Non-pigmented ciliary epithelial cell (primary cell): ENCODE measurements at regions not wholly inside any gene's neighbourhood (a gene's known extent, or its start where the extent isn't known, plus 50 kb on each side); places are given as distances from the start of the nearest gene placed in this dataset.

Experiments used
- DNase-seq: peaks from one replicate; pipeline ENCODE4 v3.0.0-alpha.2; 2010; ENCODE audit warnings: low read depth

DNA sequence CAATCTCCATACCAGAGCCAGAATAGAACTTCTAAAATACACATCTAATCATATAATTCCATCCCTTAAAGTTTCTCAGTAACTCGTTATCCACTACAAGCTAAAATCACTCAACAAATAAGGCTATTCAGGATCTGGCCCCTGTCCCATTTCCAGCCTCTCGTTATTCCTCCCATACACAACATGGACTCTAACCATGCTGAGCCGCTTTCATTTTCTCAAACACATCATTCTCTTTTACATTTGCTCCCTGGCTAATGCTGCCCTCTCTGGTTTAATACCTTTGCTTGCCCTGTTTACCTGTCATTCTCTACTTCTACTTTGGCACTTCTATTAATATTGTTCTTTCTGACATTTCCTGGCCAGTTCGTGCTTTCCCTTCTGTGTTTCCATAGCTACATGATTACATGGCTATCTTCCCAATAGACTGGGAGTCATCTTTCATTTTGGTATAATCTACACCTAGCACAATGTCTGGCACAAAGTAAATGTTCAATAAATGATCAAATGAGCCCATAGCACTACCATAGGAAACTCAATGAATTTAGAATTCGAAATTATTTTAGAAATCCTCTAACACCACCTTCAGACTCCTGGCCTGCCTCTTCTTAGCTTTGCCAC is 163.6 kb upstream of the VRK2 start:
- no peak for DNase-seq

DNA sequence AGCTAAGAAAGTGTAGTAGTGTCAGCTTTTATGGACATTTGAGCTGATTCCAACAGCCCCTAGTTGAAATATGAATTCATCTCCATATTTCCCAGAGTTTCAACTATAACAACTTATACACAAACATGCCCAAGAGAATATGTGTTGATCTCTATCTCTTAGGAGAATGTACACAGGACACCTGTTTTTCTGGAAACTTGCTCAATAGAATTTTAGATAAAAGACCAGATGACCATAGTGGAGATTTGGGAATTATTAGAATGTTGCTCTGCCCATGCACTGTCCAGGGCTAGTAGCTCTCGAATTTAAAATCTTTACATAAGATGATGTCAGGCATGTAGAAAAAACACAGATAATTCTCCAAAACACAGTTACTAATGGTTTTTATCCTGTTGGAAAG is 162.3 kb upstream of the VRK2 start:
- DNase-seq = no peak

DNA sequence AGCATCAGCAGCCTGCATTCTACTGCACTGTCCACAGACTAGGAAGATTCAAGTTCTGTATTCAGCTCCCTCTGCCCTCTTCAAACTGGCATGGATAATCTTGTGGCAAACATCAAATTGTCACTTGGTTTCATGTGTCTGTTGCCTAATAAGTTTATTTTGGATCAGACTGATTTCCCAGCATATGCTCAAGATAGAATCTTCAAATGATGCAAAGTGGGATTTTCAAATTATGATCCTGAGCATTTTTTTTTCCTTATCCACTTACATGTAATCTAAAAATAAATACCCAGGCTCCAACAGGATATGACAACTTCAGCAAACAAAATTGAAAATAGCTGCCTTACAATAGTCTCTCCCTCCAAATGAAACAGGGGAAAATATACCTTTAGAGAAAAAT is 160.9 kb upstream of the VRK2 start:
- DNase-seq = no peak

DNA sequence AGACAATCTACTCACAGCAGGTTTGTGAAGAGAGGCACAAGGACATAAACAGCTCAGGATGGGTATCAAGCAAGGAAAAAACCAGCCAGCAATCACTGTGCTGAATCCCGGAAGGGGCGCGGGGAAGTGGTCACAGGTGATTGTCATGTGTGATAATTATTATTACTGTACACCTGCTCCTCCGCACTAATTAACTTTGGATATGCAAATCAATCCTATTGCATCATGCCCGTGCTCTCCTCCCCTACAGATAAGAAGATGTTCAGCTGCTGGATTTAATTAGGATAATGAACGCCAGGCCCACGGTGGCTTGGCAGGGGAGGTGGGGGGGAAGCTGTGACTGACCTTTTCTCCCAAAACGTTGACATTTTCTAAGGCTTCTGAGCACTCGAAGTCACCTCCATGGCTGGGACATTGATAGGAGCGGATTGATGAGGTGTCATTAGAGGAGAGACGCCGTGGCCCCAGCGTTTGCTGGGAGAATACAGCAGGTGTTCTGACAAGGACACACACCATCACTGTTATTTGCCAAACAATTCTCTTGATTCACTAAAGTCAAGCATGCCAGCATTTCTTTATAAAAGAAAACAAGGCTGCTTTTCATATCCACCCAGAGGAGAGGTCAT is 160.3 kb upstream of the VRK2 start:
- no peak for DNase-seq

DNA sequence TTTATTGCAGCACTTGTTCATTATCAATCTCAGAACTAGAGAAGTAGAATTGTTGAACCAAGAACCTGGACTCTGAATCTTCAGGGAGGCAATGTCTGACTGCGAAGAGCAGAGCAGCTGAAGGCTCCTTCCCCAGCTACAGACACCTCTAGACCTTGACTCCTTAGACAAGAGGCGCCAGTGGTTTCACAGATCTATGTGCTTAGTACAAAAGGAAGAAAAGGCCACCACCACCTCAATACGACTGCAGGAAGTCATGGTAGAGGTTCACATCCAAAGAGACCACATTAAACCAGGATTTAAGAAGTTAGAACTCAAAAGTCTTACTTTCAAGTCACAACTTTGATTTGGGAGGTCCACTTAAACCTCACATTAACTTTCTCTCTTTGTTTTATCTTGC is 158.1 kb upstream of the VRK2 start:
- DNase-seq = no peak

DNA sequence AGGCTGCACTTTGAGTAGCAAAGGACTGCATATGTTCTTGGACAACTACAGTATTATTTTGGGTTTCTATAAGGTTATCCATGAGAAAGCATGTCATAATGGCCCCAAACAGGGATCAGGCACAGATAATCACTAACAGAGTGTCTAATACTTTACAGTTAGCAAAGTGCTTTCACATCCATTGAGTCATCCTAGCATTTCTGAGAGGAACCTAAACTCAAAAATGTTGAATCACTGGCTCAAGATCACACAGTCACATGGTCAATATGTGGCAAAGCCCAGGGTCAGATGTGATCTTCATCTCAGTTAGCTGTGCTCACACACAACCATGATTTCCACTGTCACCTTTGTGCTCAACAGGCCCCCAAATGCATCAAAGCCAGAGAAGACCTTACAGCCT is 156.1 kb upstream of the VRK2 start:
- DNase-seq = no peak

DNA sequence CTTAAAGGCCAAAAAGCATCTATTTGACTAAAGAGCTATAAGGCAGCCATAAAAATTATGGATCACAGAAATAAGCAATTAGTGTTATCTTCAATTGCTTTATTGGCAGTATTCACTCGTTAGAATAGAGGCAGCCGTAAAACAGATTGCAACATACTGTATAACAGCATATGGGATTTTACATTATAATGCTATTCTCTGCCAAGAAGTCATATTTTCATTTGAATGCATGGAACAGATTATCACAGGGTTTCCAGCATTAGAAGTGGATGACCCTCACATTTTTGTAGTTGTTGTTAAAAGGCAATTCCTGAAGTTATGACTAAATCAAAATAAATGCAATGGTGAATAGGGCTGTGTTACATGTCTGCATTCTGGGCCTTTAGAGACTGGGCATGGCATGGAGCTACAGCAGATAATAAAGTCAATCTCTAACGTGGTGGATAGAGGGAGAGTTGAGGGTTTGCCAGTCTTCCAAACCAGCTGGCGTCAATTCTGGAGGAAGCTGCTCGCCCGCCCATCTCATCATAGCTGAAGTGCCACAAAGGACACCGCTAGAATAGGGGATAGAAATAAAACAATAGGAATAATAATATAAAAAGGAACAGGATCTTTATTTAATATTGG is 155.4 kb upstream of the VRK2 start:
- no peak for DNase-seq

DNA sequence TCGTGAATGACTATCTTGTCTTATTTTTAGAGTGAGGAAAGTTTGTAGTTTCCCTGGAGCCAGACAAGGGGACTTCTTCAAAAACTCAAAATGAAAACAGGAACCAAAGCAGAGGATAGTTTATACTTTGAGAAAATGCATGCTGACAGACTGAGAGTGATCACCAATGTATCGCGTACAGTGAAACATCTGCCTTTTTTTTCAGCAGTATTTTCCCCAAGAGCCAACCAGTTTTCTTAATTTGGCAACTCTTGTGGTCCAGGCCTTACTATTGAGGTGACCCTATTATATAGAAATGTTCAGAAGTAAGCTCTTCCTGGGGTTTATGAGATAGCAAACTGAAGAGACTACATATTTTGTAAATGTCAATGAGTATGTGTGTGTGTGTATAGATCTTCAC is 153.7 kb upstream of the VRK2 start:
- DNase-seq = no peak

DNA sequence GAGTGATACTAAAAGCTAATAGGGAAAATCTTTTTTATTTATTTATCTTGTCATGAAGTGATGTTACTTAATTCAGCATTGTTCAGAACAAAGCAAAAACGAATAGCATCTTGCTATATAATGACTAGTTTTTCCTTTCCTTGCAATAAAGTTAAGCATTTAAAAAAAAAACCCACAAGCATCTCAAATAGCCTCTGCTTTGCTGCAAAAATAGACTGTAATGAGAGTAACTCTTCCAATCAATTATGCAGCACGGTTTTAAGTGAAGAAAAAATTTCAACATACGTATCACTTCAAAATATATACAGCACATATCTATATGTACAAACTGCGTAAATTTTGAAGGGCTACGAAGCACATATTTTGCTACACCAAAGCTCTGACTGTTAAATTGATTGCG is 153.3 kb upstream of the VRK2 start:
- DNase-seq = no peak

DNA sequence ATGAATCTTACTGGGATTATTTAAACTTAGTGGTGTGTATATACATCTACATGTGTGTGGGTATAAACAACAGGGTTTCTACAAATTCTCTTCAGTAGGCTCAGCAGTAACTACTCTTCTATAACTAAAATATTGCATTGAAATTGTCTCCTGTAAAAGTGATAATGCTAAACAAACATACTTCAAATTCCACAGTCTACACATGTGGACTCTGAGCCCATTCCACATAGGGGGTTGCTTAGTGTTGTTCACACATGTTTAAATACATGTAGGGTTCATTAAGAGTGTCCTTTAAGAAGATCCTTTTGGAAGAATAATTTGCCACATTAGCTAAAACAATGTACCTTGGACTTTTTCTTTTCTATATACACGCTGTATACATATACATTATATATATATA is 152.8 kb upstream of the VRK2 start:
- DNase-seq = no peak

DNA sequence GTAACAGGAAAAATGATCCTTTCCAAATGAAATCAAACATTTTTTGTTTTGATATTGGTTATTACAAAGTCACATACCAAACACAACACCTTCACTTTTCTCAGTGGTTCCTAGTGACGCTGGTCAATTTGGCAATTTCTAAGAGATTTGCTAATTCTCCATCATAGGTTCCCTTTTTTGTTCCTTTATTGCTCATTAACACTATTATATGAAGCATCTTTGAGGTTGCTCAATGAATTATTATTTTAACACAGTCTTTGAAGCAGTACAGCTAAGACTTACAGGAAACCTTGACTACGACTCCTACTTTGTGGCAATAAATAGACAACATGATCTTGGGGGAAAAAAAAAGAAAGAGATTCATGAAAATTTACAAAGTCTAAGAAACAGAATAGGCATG is 152.2 kb upstream of the VRK2 start:
- no peak for DNase-seq

DNA sequence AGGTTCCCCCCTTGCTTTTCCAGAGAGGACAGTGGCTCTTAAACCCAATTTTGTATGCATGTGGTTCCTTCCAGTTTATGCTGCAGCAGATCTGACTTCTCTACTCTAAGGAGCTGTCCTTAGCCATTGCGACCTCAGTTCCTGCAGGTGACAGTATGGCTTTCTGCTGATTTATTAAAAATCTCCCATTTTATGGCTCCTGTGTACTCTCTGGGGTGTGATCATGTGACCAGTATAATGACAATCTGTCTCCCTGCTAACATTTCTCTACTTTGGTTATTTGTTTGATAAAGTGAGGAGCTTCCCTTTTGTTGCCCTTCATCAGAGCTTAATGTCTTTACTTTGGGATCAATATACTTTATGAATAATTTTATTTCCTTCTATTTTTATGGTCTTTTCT is 148.7 kb upstream of the VRK2 start:
- no peak for DNase-seq

DNA sequence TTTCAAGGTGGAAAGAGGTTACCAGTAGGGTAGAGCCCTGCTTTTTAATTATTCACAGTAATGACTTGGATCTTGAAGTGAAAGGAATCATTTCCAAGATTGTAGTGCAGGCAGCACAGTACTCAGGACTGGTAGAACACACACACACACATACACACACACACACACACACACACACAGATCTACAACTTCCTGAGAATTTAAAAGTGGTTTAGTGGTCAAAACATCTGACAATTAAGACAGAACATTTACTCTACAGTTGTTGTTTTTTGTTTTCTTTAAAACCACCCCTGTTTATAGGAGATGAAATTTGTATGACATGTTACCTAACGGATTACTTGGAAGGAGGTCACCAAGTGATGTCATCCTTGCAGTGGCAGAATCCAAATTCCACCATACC is 146.7 kb upstream of the VRK2 start:
- no peak for DNase-seq

DNA sequence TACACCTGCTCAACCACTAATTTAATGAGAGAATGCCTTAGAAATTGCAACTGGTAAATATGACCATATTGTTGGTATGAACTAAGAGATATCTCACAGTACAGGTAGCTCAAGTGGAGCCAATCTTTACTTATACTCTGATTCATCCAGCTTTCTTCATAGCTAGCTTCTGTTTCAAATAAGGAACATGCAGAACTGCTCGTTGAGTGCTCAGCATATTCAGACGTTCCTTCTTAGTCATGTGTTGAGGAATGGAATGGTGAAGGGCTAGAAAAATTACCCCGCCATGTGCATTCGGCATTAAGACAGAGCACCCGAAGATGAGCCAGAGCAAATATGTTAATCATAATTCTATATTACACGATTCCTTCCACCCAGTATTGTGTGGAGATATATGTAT is 144.0 kb upstream of the VRK2 start:
- no peak for DNase-seq

DNA sequence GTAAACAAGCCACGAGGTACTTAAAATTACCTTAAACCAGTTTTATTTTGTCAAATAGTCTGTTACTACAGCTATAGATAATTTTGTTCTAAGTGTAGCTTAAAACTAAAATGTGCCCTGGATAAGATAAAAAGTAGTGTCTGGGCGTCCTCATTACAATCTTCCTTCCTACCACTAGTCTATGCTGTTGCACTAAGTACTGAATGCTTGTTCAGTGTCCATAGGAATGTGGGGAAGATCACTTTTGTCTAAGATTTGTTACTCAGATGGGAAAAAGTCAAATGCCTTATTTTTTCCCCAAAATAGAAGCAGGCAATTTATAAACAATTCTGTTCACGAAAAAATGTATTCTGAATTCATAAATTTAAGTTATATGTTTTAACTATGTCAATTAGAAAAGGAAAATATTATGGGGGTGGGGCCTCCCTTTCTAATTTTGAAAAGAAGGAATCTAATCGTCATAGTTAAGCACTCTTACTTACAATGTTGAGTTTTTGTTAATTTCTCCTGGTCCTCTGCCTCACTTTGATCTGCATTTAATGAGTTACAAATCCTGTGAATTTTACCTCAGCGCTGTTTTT is 140.4 kb upstream of the VRK2 start:
- DNase-seq = peak; percentile 30

DNA sequence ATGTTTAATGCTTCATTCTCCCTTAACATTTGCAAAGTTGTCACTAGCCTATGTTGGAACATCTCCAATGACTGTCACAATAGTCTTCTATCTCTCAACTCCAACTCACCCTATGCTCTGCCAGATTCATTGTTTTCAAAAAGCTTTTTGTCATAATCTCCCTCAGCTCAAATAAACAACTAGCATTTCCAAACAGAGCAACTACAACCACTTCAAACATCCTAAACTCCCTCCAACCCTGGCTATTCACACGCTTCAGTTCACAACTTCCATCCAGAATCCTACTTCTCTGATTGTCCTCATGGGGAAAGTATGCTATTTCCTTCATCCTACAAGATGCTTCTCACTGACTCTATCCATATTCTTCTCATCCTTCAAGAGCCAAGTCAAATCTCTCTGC is 139.2 kb upstream of the VRK2 start:
- no peak for DNase-seq

DNA sequence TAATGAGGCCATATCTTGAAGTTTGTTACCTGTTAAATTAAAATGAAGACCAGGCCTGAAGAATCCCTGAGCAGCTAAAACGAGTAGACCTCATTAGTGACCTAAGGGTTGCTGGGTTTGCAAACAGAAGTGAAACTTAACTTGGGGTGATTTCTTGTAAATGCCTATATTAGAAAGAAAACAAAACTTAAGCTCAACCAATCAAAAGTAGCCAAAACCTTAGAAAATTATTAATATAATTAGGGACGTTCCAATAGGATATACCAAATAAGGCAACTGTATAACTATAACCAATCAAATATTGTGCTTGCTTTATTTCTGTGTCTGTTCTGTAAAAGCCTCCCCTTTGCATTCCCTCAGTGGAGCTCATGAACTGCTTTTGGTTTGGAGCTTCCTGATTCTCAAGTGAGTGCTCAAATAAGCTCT is 137.9 kb upstream of the VRK2 start:
- no peak for DNase-seq

DNA sequence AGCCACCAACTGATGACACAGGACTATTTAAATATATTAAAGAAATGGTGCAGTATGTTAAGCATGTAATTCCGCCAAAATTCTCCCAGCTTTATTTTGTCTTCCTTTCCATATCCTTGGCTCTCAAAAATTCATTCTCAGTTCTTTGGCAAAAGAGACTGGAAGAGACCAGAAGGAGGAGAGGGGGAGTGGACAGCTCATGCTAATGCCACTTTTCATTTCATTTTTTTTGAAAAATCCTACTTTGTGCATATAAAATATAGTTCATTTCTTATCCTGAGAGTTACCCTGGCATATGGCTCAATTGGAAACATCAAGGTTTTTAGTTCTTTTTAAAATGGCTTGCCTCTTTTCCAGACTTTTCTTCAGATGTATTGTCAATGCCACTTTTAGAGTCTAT is 128.5 kb upstream of the VRK2 start:
- DNase-seq = no peak

DNA sequence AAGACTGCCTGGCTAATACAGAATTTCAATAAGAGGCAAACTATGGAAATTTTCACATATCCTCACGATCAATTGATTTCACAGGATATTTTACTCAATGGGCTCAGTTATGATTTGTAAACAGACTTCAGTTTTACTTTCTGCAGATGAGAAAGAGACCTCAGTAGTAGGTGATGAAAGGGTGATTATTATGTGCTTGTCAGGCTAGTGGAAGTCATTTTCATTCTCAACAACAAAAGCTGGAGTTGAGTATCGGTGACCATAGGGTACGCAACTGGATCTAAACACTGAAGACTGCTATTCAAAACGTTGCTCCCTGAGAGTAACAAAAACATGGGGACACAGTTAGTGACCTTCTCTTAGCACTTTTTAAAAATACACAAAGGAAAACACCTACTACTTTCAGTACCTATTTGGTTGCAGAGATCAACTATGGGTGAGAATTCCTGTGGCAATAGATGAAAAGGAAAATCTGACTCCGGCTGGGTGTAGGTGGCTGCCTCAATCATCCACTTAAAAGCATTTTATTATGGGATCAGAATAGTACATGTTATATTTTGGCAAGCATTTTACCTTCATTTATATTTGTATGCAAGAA is 126.2 kb upstream of the VRK2 start:
- DNase-seq = no peak

DNA sequence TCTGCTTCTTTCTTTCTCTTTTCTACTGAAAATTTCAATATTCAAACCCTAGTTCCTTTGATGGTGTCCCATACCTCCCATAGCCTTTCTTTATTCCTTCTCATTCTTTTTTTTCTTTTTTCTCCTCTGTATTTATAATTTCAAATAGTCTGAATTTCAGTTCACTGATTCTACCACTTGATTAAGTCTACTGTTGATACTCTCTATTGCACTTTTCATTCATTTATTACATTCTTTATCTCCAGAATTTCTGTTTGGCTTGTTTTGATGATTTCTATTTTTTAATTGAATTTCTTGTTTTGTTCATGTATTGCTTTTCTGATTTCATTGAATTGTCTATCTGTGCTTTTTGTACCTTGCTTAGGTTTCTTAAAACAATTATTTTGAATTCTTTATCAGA is 111.9 kb upstream of the VRK2 start:
- DNase-seq = no peak

DNA sequence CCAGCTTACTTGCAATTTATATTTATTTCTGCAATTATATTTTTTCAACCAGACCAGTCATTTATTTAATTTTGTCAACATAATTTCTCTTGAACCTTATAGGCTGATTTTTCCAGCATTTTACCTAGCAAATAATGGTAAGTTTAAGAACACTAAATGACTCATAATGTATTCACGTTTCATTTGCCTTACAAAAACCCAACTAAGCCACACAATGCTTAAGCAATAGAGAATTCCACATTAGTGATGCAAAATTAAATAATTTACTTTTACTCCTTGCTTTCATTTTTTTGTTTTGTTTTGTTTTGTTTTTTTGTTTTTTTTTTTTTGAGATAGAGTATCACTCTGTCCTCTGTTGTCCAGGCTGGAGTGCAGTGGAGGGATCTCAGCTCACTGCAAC is 110.4 kb upstream of the VRK2 start:
- DNase-seq = no peak

DNA sequence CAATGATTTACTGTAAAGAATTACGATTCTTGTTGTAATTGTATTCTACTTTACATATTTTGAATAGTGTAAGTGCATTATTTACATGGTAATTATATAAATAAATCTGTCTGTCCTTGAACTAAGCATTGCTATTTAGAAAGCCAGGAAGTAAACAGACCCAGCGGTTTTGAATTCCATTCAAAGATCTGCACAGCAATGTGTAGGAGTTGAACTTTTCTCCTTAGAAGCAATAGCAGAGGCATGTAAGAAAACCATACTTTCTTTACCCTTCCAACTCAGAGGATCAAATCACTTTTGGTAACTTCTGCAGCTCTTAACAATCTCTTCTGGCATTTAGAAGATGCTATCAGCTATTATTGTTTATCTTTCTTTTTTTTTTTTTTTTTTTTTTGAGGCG is 109.2 kb upstream of the VRK2 start:
- no peak for DNase-seq

DNA sequence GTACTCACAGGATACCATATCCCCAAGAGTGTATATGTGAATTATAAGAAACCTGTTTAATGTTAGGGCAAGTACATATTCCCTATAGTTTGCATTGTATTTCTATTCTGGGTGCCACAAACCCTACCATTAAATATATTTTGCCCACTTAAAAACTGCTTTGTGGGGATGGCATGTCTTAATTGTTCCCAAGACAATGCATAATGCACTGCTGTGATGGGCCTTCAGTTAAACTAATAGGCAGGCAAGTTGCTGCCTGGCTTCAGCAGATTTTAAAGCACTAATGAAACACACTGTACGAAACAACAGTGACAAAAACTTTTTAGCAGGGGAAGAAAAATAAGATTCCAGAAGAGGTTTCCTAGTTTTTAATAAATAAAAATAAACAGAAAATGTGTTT is 104.8 kb upstream of the VRK2 start:
- DNase-seq = no peak
